CD4-positive, alpha-beta T cell (primary cell): ENCODE measurements at regions not wholly inside any gene's neighbourhood (a gene's known extent, or its start where the extent isn't known, plus 50 kb on each side); places are given as distances from the start of the nearest gene placed in this dataset.

ENCODE experiments used
- ATAC-seq: fragments of 200-7000 bp; cut with Tn5 transposase; one replicate; pipeline ENCODE4 v1.10.0; 2022; ENCODE audit warnings: mild to moderate bottlenecking; ENCODE audit not compliant: poor library complexity
- CTCF ChIA-PET: fragments of 350-600 bp; sonication (Branson Sonifier 250); formaldehyde crosslinking; loops from one replicate; lab custom pipeline; 2021; ENCODE audit warnings: antibody characterized with exemption, inconsistent platforms; lab: Charles Lee
- POLR2A ChIA-PET: fragments of 350-600 bp; sonication (Branson Sonifier 250); formaldehyde crosslinking; loops from one replicate; lab custom pipeline; 2021; ENCODE audit warnings: antibody characterized with exemption, inconsistent platforms; lab: Charles Lee
- DNase-seq, 14 experiments: peaks; one replicate each; pipeline ENCODE4 v3.0.0-alpha.2; 2013 to 2020; ENCODE audit warnings: mixed read lengths in 2 of 14
- H3K27ac ChIP-seq, 2 donors: one replicate each; pipeline versions ENCODE4 v1.5.1 to v1.7.0; 2013; ENCODE audit warnings: low read length in 2 of 2, low read depth in 1 of 2, mild to moderate bottlenecking in 1 of 2
- H3K27me3 ChIP-seq, 2 experiments: 1 replicate in 1 of 2; 2 replicates in 1 of 2; pipeline versions ENCODE4 v1.6.1 to v1.7.0; 2013; ENCODE audit warnings: low read length in 2 of 2, control low read depth in 1 of 2, mild to moderate bottlenecking in 1 of 2, moderate library complexity in 1 of 2; ENCODE audit not compliant: insufficient read depth in 2 of 2, control insufficient read depth in 1 of 2
- H3K36me3 ChIP-seq: one replicate; pipeline ENCODE4 v1.6.1; 2013; ENCODE audit warnings: low read length, control low read depth; ENCODE audit not compliant: insufficient read depth
- H3K4me1 ChIP-seq: one replicate; pipeline ENCODE4 v1.6.1; 2013; ENCODE audit warnings: low read length, control low read depth; ENCODE audit not compliant: insufficient read depth
- H3K4me3 ChIP-seq: one replicate; pipeline ENCODE4 v1.5.1; 2013; ENCODE audit warnings: mild to moderate bottlenecking, low read length, moderate library complexity
- H3K9me3 ChIP-seq, 2 experiments: 1 replicate in 1 of 2; 2 replicates in 1 of 2; pipeline versions ENCODE4 v1.6.1 to v1.7.0; 2013; ENCODE audit warnings: low read length in 2 of 2, mild to moderate bottlenecking in 2 of 2, control low read depth in 1 of 2, moderate library complexity in 1 of 2; ENCODE audit not compliant: control insufficient read depth in 1 of 2, insufficient read depth in 1 of 2
- H3K27ac Mint-ChIP-seq: one replicate; pipeline ENCODE4 v1.8.0; 2020; ENCODE audit warnings: mixed read lengths
- H3K27me3 Mint-ChIP-seq: one replicate; pipeline ENCODE4 v1.8.0; 2021; ENCODE audit warnings: mixed read lengths
- H3K36me3 Mint-ChIP-seq: one replicate; pipeline ENCODE4 v1.8.0; 2021; ENCODE audit warnings: low read depth, mixed read lengths
- H3K4me1 Mint-ChIP-seq: one replicate; pipeline ENCODE4 v1.8.0; 2021; ENCODE audit warnings: low read depth, mixed read lengths
- H3K4me3 Mint-ChIP-seq: one replicate; pipeline ENCODE4 v1.8.0; 2020; ENCODE audit warnings: mild to moderate bottlenecking, mixed read lengths
- H3K9me3 Mint-ChIP-seq: one replicate; pipeline ENCODE4 v1.8.0; 2020; ENCODE audit warnings: mixed read lengths
- intact Hi-C, 2 experiments: fragments of 100-400 bp; cut with DNase I in 1 of 2; cut with micrococcal nuclease in 1 of 2; formaldehyde crosslinking; loops; one replicate each; pipeline versions ENCODE4 v1.15.1 to v1.9.0; 2023 to 2025; cut with DNase I, micrococcal nuclease
- TF ChIP-seq, protein P1 (sequence below): fragments of 200-600 bp; IDR thresholded peaks from one replicate; pipeline ENCODE4 v1.8.0; 2022; ENCODE audit warnings: antibody characterized with exemption, mild to moderate bottlenecking

- Histone ChIP-seq H3K27ac (no peak overlapping the region), H3K4me1 (no peaks in the 10 kb centered on the region), H3K4me3 (no peak overlapping the region), H3K27me3 (no peaks in the 10 kb centered on the region), H3K36me3 (no peaks in the 10 kb centered on the region), H3K9me3 (peaks cover 0 to 2% of the 10 kb centered on the region in 2 experiments)
- intact Hi-C loops, result no loop called here
- Mint-ChIP-seq H3K4me3 (no peak overlapping the region), H3K27ac (no peak overlapping the region), H3K27me3 (no peaks in the 10 kb centered on the region), H3K9me3 (no peaks in the 10 kb centered on the region), H3K36me3 (no peaks in the 10 kb centered on the region), H3K4me1 (no peaks in the 10 kb centered on the region)
- TF ChIP-seq, protein P1, sequence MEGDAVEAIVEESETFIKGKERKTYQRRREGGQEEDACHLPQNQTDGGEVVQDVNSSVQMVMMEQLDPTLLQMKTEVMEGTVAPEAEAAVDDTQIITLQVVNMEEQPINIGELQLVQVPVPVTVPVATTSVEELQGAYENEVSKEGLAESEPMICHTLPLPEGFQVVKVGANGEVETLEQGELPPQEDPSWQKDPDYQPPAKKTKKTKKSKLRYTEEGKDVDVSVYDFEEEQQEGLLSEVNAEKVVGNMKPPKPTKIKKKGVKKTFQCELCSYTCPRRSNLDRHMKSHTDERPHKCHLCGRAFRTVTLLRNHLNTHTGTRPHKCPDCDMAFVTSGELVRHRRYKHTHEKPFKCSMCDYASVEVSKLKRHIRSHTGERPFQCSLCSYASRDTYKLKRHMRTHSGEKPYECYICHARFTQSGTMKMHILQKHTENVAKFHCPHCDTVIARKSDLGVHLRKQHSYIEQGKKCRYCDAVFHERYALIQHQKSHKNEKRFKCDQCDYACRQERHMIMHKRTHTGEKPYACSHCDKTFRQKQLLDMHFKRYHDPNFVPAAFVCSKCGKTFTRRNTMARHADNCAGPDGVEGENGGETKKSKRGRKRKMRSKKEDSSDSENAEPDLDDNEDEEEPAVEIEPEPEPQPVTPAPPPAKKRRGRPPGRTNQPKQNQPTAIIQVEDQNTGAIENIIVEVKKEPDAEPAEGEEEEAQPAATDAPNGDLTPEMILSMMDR, result no peak
- DNase-seq, result no peak
- ChIA-PET POLR2A (no interaction called here), CTCF (interaction anchor here (0.7 kb wide), 1 partner anchor 59 kb away, joined by 3 read pairs; no protein-coding TSS in a partner anchor)
- ATAC-seq, result no peak
Measured at GRCh38 chr16:76222853-76223252, 54.3 kb upstream of the CNTNAP4 start.

GRCh38 chr16:76226011-76226410, 51.2 kb upstream of the CNTNAP4 start:
- no peaks in the 10 kb centered on the region for H3K36me3 ChIP-seq
- intact Hi-C loops, result no loop called here
- peaks cover 0 to 5% of the 10 kb centered on the region in 2 experiments for H3K9me3 ChIP-seq
- H3K27ac ChIP-seq, result no peak overlapping the region
- ChIA-PET POLR2A (no interaction called here), CTCF (no interaction called here)
- no peak overlapping the region for H3K27ac Mint-ChIP-seq
- H3K4me1 Mint-ChIP-seq, result no peaks in the 10 kb centered on the region
- no peaks in the 10 kb centered on the region for H3K27me3 Mint-ChIP-seq
- no peak for ATAC-seq
- H3K4me1 ChIP-seq, result no peaks in the 10 kb centered on the region
- no peak for DNase-seq
- H3K4me3 ChIP-seq, result no peak overlapping the region
- no peaks in the 10 kb centered on the region for H3K36me3 Mint-ChIP-seq
- TF ChIP-seq, protein P1, result no peak
- no peaks in the 10 kb centered on the region for H3K27me3 ChIP-seq
- no peaks in the 10 kb centered on the region for H3K9me3 Mint-ChIP-seq
- H3K4me3 Mint-ChIP-seq, result no peak overlapping the region

- H3K27ac Mint-ChIP-seq, result no peak overlapping the region
- H3K4me3 Mint-ChIP-seq, result no peak overlapping the region
- H3K9me3 Mint-ChIP-seq, result no peaks in the 10 kb centered on the region
- Histone ChIP-seq H3K4me3 (no peak overlapping the region), H3K9me3 (peaks cover 0 to 5% of the 10 kb centered on the region in 2 experiments), H3K36me3 (no peaks in the 10 kb centered on the region), H3K27ac (no peak overlapping the region), H3K4me1 (no peaks in the 10 kb centered on the region), H3K27me3 (no peaks in the 10 kb centered on the region)
- ChIA-PET CTCF (no interaction called here), POLR2A (no interaction called here)
- DNase-seq (no peak), ATAC-seq (no peak)
- intact Hi-C loops, result no loop called here
- TF ChIP-seq, protein P1, result no peak
- no peaks in the 10 kb centered on the region for H3K4me1 Mint-ChIP-seq
- H3K36me3 Mint-ChIP-seq, result no peaks in the 10 kb centered on the region
- H3K27me3 Mint-ChIP-seq, result no peaks in the 10 kb centered on the region
Measured at GRCh38 chr16:76226481-76226880, 50.7 kb upstream of the CNTNAP4 start.
